Gastroesophageal sphincter (tissue), 3 donors: ENCODE measurements at regions not wholly inside any gene's neighbourhood (a gene's known extent, or its start where the extent isn't known, plus 50 kb on each side); places are given as distances from the start of the nearest gene placed in this dataset.

Experiments
- EP300 ChIP-seq: sonication (generic); formaldehyde crosslinking; IDR thresholded peaks from one replicate; pipeline ENCODE4 v1.6.1; 2017; ENCODE audit warnings: antibody characterized with exemption, mild to moderate bottlenecking
- POLR2A ChIP-seq, 2 donors: fragments of 450-650 bp; IDR thresholded peaks; one replicate each; pipeline ENCODE4 v1.6.1; 2017; ENCODE audit warnings: antibody characterized with exemption in 2 of 2, mild to moderate bottlenecking in 2 of 2, moderate library complexity in 1 of 2
- POLR2AphosphoS5 ChIP-seq: sonication (generic); formaldehyde crosslinking; IDR thresholded peaks from one replicate; pipeline ENCODE4 v1.6.1; 2017; ENCODE audit warnings: antibody characterized with exemption
- TF ChIP-seq, protein P1 (sequence below), 4 experiments: fragments of 200-600 bp in 2 of 4; fragments of 450-650 bp in 2 of 4; sonication (generic) in 1 of 4; IDR thresholded peaks; one replicate each; pipeline ENCODE4 v1.5.1; 2017 to 2019; ENCODE audit warnings: antibody characterized with exemption in 4 of 4, mild to moderate bottlenecking in 2 of 4, moderate library complexity in 2 of 4

DNA sequence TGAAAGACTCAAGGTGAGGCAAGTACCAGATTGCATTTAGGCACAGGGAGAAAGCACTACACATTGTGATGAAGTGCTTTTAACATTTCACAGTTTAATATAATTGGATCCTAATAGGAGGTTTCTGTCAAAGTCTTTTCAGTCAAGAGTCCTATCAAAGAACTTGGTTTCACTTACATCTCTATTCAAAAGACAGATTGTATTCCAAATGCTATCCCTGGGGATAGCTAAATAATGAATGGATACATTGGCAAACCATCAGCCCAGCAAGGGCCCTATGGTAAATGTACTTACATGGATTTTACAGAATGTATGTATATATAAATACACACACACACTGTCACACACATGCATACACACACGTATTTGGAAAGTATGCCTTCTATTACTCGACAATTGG is 655.5 kb upstream of the FLRT2 start:
- TF ChIP-seq, protein P1, sequence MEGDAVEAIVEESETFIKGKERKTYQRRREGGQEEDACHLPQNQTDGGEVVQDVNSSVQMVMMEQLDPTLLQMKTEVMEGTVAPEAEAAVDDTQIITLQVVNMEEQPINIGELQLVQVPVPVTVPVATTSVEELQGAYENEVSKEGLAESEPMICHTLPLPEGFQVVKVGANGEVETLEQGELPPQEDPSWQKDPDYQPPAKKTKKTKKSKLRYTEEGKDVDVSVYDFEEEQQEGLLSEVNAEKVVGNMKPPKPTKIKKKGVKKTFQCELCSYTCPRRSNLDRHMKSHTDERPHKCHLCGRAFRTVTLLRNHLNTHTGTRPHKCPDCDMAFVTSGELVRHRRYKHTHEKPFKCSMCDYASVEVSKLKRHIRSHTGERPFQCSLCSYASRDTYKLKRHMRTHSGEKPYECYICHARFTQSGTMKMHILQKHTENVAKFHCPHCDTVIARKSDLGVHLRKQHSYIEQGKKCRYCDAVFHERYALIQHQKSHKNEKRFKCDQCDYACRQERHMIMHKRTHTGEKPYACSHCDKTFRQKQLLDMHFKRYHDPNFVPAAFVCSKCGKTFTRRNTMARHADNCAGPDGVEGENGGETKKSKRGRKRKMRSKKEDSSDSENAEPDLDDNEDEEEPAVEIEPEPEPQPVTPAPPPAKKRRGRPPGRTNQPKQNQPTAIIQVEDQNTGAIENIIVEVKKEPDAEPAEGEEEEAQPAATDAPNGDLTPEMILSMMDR (IDR thresholded peaks at IDR 0.05), result no peak
- no peak for TF ChIP-seq EP300
- TF ChIP-seq POLR2AphosphoS5, result no peak
- no peak for TF ChIP-seq POLR2A (IDR thresholded peaks at IDR 0.05)
